Psoas muscle (tissue), 7 donors: ENCODE measurements at regions not wholly inside any gene's neighbourhood (a gene's known extent, or its start where the extent isn't known, plus 50 kb on each side); places are given as distances from the start of the nearest gene placed in this dataset.

Experiments used
- ATAC-seq, 4 donors: fragments of 200-7000 bp; cut with Tn5 transposase; one replicate each; pipeline ENCODE4 v1.9.1; 2020; ENCODE audit warnings: moderate library complexity in 3 of 4, mild to moderate bottlenecking in 2 of 4
- DNase-seq, 2 donors: peaks; one replicate each; pipeline ENCODE4 v3.0.0-alpha.2; 2020
- H3K27ac ChIP-seq: fragments of 200-600 bp; one replicate; pipeline ENCODE4 v1.8.0; 2022
- H3K27me3 ChIP-seq, 3 donors: fragments of 200-600 bp in 1 of 3; one replicate each; pipeline versions ENCODE4 v1.6.1 to v1.8.0; 2013 to 2022; ENCODE audit warnings: low read length in 2 of 3, mild to moderate bottlenecking in 2 of 3, moderate library complexity in 1 of 3; ENCODE audit not compliant: insufficient read depth in 3 of 3
- H3K36me3 ChIP-seq, 2 donors: fragments of 200-600 bp in 1 of 2; one replicate each; pipeline versions ENCODE4 v1.6.1 to v1.8.0; 2013 to 2022; ENCODE audit warnings: low read depth in 1 of 2, mild to moderate bottlenecking in 1 of 2, moderate library complexity in 1 of 2; ENCODE audit not compliant: insufficient read depth in 1 of 2
- H3K4me1 ChIP-seq: fragments of 200-600 bp; one replicate; pipeline ENCODE4 v1.8.0; 2022
- H3K4me3 ChIP-seq: fragments of 200-600 bp; one replicate; pipeline ENCODE4 v1.8.0; 2022; ENCODE audit warnings: mild to moderate bottlenecking
- H3K9me3 ChIP-seq: fragments of 200-600 bp; one replicate; pipeline ENCODE4 v1.8.0; 2022
- CTCF ChIP-seq: fragments of 200-600 bp; IDR thresholded peaks from one replicate; pipeline ENCODE4 v1.8.0; 2022; ENCODE audit warnings: antibody characterized with exemption
- WGBS, 3 donors: extraction: QIAGEN DNeasy Blood & Tissue Kit; methylation state at CpG; one replicate each; pipeline versions ENCODE4 v1.1.6 to v1.1.7; 2013; 5-methylcytosine and 5-hydroxymethylcytosine counted together
- intact Hi-C, 2 donors: fragments of 100-400 bp; cut with DNase I; formaldehyde crosslinking; loops; one replicate each; pipeline versions ENCODE4 v1.11.0 to v1.14.2; 2022
- donor health status: healthy with polysubstance abuse.
- donor health status: DM: no; HTN: no; CAD: no; lungs with moderate emphysema.
- donor health status: Bipolar disorder and iron deficiency.
- donor health status: healthy.
- donor health status: DM: yes; HTN: yes; CAD: no.
- donor health status: DM: no; HTN: no; CAD: no.
- donor health status: DM: yes; HTN: yes; CAD: no.

GRCh38 chr2:223528036-223528435 lies 74.1 kb downstream of the SCG2 start:
- intact Hi-C loops = no loop called here
- Histone ChIP-seq H3K27ac (no peak overlapping the region), H3K36me3 (no peaks in the 10 kb centered on the region), H3K4me3 (no peak overlapping the region), H3K9me3 (no peaks in the 10 kb centered on the region), H3K4me1 (no peaks in the 10 kb centered on the region), H3K27me3 (no peaks in the 10 kb centered on the region)
- ATAC-seq (no peak), DNase-seq (no peak)
- WGBS, 3 donors = 18% methylated on average over 5 of the region's 5 CpGs
- TF ChIP-seq CTCF = no peak

- Histone ChIP-seq H3K4me3 (no peak overlapping the region), H3K36me3 (no peaks in the 10 kb centered on the region), H3K27ac (no peak overlapping the region), H3K27me3 (no peaks in the 10 kb centered on the region), H3K9me3 (no peaks in the 10 kb centered on the region), H3K4me1 (no peaks in the 10 kb centered on the region)
- no peak for TF ChIP-seq CTCF
- no peak for ATAC-seq
- intact Hi-C loops = no loop called here
- DNase-seq = no peak
- WGBS, 3 donors = 74 to 91% (median 87%) methylated on average over 3 of the region's 3 CpGs
Measured at GRCh38 chr2:223529696-223530095, 72.5 kb downstream of the SCG2 start.

- Histone ChIP-seq H3K9me3 (no peaks in the 10 kb centered on the region), H3K36me3 (no peaks in the 10 kb centered on the region), H3K4me1 (no peaks in the 10 kb centered on the region), H3K27me3 (no peaks in the 10 kb centered on the region), H3K4me3 (no peak overlapping the region), H3K27ac (no peak overlapping the region)
- TF ChIP-seq CTCF = no peak
- DNase-seq (no peak), ATAC-seq (no peak)
- intact Hi-C loops = no loop called here
- 72 to 85% (median 79%) methylated on average over 4 of the region's 4 CpGs for whole genome bisulfite sequencing, 3 donors
Measured at GRCh38 chr2:223530811-223531210, 71.3 kb downstream of the SCG2 start.

- H3K9me3 ChIP-seq = no peaks in the 10 kb centered on the region
- intact Hi-C loops = no loop called here
- H3K4me3 ChIP-seq = no peak overlapping the region
- WGBS, 3 donors = 76 to 85% (median 85%) methylated on average over 2 of the region's 2 CpGs
- no peaks in the 10 kb centered on the region for H3K4me1 ChIP-seq
- TF ChIP-seq CTCF = no peak
- no peak overlapping the region for H3K27ac ChIP-seq
- no peaks in the 10 kb centered on the region for H3K36me3 ChIP-seq
- DNase-seq (no peak), ATAC-seq (no peak)
- no peaks in the 10 kb centered on the region for H3K27me3 ChIP-seq
Measured at GRCh38 chr2:223532161-223532560, 70.0 kb downstream of the SCG2 start.

GRCh38 chr2:223532712-223533111 lies 69.4 kb downstream of the SCG2 start:
- no peak overlapping the region for H3K27ac ChIP-seq
- ATAC-seq = no peak
- TF ChIP-seq CTCF = no peak
- H3K36me3 ChIP-seq = no peaks in the 10 kb centered on the region
- no peak overlapping the region for H3K4me3 ChIP-seq
- H3K27me3 ChIP-seq = no peaks in the 10 kb centered on the region
- intact Hi-C loops = no loop called here
- H3K4me1 ChIP-seq = peaks cover under 1% of the 10 kb centered on the region
- no peak for DNase-seq
- H3K9me3 ChIP-seq = no peaks in the 10 kb centered on the region
- WGBS, 3 donors = 90 to 95% (median 94%) methylated on average over 1 of the region's 1 CpG
